Lower lobe of right lung (tissue), 2 donors: ENCODE measurements at regions not wholly inside any gene's neighbourhood (a gene's known extent, or its start where the extent isn't known, plus 50 kb on each side); places are given as distances from the start of the nearest gene placed in this dataset.

ENCODE experiments used
- ATAC-seq, 2 donors: fragments of 200-7000 bp; cut with Tn5 transposase; one replicate each; pipeline ENCODE4 v1.9.1; 2020 to 2022; ENCODE audit warnings: mild to moderate bottlenecking in 2 of 2, moderate library complexity in 2 of 2
- DNase-seq: peaks from one replicate; pipeline ENCODE4 v3.0.0-alpha.2; 2020
- H3K27ac ChIP-seq: fragments of 200-600 bp; one replicate; pipeline ENCODE4 v1.8.0; 2022
- H3K27me3 ChIP-seq: fragments of 200-600 bp; one replicate; pipeline ENCODE4 v1.8.0; 2022; ENCODE audit warnings: low read depth
- H3K36me3 ChIP-seq: fragments of 200-600 bp; one replicate; pipeline ENCODE4 v1.8.0; 2022; ENCODE audit warnings: mild to moderate bottlenecking
- H3K4me1 ChIP-seq: fragments of 200-600 bp; one replicate; pipeline ENCODE4 v1.8.0; 2022
- H3K4me3 ChIP-seq: fragments of 200-600 bp; one replicate; pipeline ENCODE4 v1.8.0; 2022; ENCODE audit warnings: mild to moderate bottlenecking
- H3K9me3 ChIP-seq: fragments of 200-600 bp; one replicate; pipeline ENCODE4 v1.8.0; 2022
- intact Hi-C: fragments of 100-400 bp; cut with DNase I; formaldehyde crosslinking; loops from one replicate; pipeline ENCODE4 v1.11.0; 2022
- TF ChIP-seq, protein P1 (sequence below): fragments of 200-600 bp; IDR thresholded peaks from one replicate; pipeline ENCODE4 v1.8.0; 2022; ENCODE audit warnings: antibody characterized with exemption, mild to moderate bottlenecking
- donor health status: DM: no; HTN: yes; CAD: no; lungs with severe emphysema.

- DNase-seq: no peak
- no peak overlapping the region for H3K27ac ChIP-seq
- no peaks in the 10 kb centered on the region for H3K27me3 ChIP-seq
- no peak for ATAC-seq
- no peaks in the 10 kb centered on the region for H3K36me3 ChIP-seq
- no peaks in the 10 kb centered on the region for H3K9me3 ChIP-seq
- no peaks in the 10 kb centered on the region for H3K4me1 ChIP-seq
- intact Hi-C loops: no loop called here
- H3K4me3 ChIP-seq: no peak overlapping the region
- TF ChIP-seq, protein P1, sequence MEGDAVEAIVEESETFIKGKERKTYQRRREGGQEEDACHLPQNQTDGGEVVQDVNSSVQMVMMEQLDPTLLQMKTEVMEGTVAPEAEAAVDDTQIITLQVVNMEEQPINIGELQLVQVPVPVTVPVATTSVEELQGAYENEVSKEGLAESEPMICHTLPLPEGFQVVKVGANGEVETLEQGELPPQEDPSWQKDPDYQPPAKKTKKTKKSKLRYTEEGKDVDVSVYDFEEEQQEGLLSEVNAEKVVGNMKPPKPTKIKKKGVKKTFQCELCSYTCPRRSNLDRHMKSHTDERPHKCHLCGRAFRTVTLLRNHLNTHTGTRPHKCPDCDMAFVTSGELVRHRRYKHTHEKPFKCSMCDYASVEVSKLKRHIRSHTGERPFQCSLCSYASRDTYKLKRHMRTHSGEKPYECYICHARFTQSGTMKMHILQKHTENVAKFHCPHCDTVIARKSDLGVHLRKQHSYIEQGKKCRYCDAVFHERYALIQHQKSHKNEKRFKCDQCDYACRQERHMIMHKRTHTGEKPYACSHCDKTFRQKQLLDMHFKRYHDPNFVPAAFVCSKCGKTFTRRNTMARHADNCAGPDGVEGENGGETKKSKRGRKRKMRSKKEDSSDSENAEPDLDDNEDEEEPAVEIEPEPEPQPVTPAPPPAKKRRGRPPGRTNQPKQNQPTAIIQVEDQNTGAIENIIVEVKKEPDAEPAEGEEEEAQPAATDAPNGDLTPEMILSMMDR: no peak
These were observed 739.1 kb downstream of the ZPLD1 start for GRCh38 chr3:103173940-103174339.

DNA sequence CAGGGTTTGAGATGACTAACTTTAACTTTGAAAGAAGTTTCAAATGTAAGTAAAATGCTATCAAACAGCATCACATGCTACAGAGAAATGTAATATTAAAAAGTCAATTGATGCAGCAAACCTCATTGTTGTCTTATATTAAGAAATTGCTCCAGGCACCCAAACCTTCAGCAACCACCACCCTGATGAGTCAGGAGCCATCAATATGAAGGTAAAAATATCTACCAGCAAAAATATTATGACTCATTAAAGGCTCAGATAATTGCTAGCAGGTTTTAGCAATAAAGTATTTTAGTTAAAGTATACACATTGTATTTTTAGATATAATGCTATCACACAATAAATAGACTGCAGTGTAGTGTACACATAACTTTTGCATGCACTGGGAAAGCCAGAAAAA lies 746.3 kb downstream of the ZPLD1 start:
- H3K9me3 ChIP-seq: no peaks in the 10 kb centered on the region
- no peaks in the 10 kb centered on the region for H3K27me3 ChIP-seq
- no peaks in the 10 kb centered on the region for H3K4me1 ChIP-seq
- ATAC-seq (no peak), DNase-seq (no peak)
- TF ChIP-seq, protein P1: no peak
- no peaks in the 10 kb centered on the region for H3K36me3 ChIP-seq
- intact Hi-C loops: no loop called here
- H3K27ac ChIP-seq: no peak overlapping the region
- H3K4me3 ChIP-seq: no peak overlapping the region

DNA sequence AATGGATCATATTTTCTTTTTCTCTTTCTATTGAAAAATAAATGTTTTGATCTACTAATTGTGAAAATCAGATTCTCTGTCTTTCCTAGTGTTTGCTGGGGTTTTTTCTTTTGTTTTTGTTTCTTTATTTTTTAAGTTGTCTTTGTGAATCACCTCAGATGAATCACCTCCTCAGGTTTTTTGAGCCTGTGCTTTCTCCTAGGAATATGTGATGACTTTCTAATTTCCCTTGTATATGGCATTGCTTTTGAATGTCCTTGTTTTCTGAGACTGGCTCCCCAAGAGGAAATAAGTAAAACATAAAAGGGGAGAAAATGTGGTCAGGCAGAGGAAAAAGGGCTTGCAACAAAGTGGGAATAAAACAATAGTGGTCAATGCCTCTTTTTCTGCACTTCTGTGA lies 750.0 kb downstream of the ZPLD1 start:
- no peaks in the 10 kb centered on the region for H3K9me3 ChIP-seq
- intact Hi-C loops: no loop called here
- H3K36me3 ChIP-seq: no peaks in the 10 kb centered on the region
- H3K4me3 ChIP-seq: no peak overlapping the region
- DNase-seq (no peak), ATAC-seq (no peak)
- no peaks in the 10 kb centered on the region for H3K27me3 ChIP-seq
- TF ChIP-seq, protein P1: no peak
- no peaks in the 10 kb centered on the region for H3K4me1 ChIP-seq
- H3K27ac ChIP-seq: no peak overlapping the region

GRCh38 chr3:103189941-103190340 lies 755.1 kb downstream of the ZPLD1 start:
- ATAC-seq (no peak), DNase-seq (no peak)
- H3K27me3 ChIP-seq: no peaks in the 10 kb centered on the region
- H3K27ac ChIP-seq: no peak overlapping the region
- intact Hi-C loops: no loop called here
- no peaks in the 10 kb centered on the region for H3K4me1 ChIP-seq
- H3K4me3 ChIP-seq: no peak overlapping the region
- no peaks in the 10 kb centered on the region for H3K36me3 ChIP-seq
- TF ChIP-seq, protein P1: no peak
- H3K9me3 ChIP-seq: no peaks in the 10 kb centered on the region

DNA sequence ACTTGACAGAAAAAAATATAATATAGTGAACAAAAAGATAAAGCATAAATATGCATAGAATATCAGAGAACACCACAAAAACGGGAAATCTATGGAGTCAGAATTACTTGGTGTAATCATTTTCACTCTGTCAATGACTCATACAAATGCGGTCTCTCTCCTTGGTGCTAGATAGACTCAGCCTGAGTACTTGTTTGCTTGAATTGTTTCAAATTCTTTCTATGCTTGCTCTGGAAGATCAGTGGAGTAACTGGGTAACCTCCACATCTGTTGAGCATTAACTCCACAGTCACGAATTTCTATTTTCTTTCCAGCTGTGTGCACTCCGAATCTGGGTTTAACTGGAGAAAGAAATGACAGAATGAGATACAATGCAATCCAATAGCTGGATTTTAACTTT lies 760.4 kb downstream of the ZPLD1 start:
- no peak overlapping the region for H3K27ac ChIP-seq
- intact Hi-C loops: no loop called here
- no peak for ATAC-seq
- no peaks in the 10 kb centered on the region for H3K4me1 ChIP-seq
- TF ChIP-seq, protein P1: no peak
- no peaks in the 10 kb centered on the region for H3K27me3 ChIP-seq
- no peaks in the 10 kb centered on the region for H3K36me3 ChIP-seq
- no peak for DNase-seq
- no peaks in the 10 kb centered on the region for H3K9me3 ChIP-seq
- H3K4me3 ChIP-seq: no peak overlapping the region

DNA sequence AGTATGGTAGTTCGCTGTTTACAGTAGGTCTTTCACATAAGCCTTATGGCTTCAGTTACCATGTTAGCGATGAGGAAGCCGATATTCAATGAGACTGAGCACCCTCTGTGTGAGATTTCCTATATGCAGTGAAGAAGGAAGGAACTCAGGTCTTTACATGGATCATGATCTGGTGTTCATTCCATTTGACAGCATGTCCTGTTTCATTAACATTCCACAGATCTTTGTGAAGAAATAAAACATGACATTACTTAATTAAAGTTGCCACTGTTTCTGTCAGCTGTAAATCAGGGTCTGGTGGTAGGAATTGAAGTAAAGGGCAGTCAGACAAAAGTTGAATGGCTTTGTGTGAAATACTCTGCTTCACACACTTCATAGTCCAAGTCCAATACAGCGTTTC lies 768.6 kb downstream of the ZPLD1 start:
- Histone ChIP-seq H3K4me3 (no peak overlapping the region), H3K9me3 (no peaks in the 10 kb centered on the region), H3K27ac (no peak overlapping the region), H3K4me1 (no peaks in the 10 kb centered on the region), H3K27me3 (no peaks in the 10 kb centered on the region), H3K36me3 (no peaks in the 10 kb centered on the region)
- TF ChIP-seq, protein P1: no peak
- intact Hi-C loops: no loop called here
- ATAC-seq (no peak), DNase-seq (no peak)
